Spleen (tissue), 7 donors: ENCODE measurements at regions not wholly inside any gene's neighbourhood (a gene's known extent, or its start where the extent isn't known, plus 50 kb on each side); places are given as distances from the start of the nearest gene placed in this dataset.

Source experiments
- CTCF ChIP-seq, 11 experiments: fragments of 200-600 bp in 7 of 11; fragments of 450-650 bp in 4 of 11; sonication (generic) in 4 of 11; IDR thresholded peaks in 8 of 11; conservative IDR thresholded peaks in 3 of 11; 1 replicate in 7 of 11; 2 replicates in 4 of 11; pipeline versions ENCODE4 v1.4.0 to v1.8.0; 2016 to 2021; ENCODE audit warnings: antibody characterized with exemption in 11 of 11, inconsistent platforms in 4 of 11, mild to moderate bottlenecking in 1 of 11
- POLR2A ChIP-seq, 3 donors: fragments of 450-650 bp; IDR thresholded peaks; one replicate each; pipeline ENCODE4 v1.5.1; 2017; ENCODE audit warnings: antibody characterized with exemption in 3 of 3, mild to moderate bottlenecking in 1 of 3
- donor health status: DM: no; HTN: no; CAD: no; lungs with moderate emphysema.
- donor health status: DM: no; HTN: no; CAD: no.
- donor health status: DM: no; HTN: no; CAD: no.

GRCh38 chr16:79991969-79992368 lies 391.4 kb upstream of the MAF start:
- no peak for TF ChIP-seq CTCF (IDR thresholded peaks at IDR 0.05 in 8 of 11, conservative IDR thresholded peaks at IDR 0.05 in 3 of 11)
- no peak for TF ChIP-seq POLR2A (IDR thresholded peaks at IDR 0.05)
